ENCODE measurements at regions not wholly inside any gene's neighbourhood (a gene's known extent, or its start where the extent isn't known, plus 50 kb on each side); places are given as distances from the start of the nearest gene placed in this dataset.
"Not testable (repeated sequence)": the region's sequence is repeated elsewhere in the genome, so short reads cannot be mapped to it uniquely, and the experiment has no call there.

DNA sequence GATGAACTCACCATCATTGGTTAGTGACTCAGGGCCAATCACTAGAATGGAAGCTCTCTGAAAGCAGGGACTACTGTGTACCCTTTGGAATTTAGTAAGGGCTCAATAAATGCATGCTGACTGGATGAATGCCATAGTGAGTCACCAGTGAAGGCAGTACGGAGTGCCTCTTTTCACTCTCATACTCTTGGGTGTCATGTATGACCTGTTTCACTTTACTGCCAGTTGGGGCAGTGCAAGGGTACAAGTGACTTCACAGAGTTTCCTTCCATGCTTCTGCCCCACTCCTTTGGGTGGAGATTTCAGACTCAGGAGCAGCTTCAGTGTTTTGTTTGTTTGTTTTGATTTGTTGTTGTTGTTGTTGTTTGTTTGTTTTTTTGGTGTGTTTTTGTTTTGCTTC lies 57.7 kb downstream of the SOX3 start:
- DNase-seq = no peak

GRCh38 chrX:140440876-140441275 lies 64.0 kb downstream of the SOX3 start:
- peak in 1 of 3 donors; percentile 17 for DNase-seq

- DNase-seq = peak in 1 of 3 donors; percentile 11
Measured at GRCh38 chrX:140439476-140439875, 65.4 kb downstream of the SOX3 start.

- DNase-seq = no peak
Measured at GRCh38 chrX:140434347-140434746, 70.5 kb downstream of the SOX3 start.

DNA sequence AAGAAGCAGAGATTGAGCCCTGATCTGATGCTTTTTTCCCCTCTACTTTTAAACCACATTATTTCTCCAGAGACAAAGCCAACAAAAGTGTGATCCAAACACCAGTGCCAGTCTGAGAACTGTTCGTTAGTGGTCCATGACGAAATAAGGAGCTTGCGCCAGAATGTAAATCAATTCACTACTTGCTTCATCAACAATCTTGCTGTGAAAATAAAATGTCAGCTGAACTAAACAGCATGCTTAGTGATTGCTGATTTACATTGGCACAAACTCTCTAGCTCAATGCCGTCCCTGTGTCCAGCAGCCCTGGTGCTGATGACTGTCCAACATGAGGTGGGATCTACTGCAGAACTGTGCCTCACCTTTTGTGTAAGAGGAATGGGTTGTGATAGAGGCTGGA lies 71.3 kb downstream of the SOX3 start:
- no peak for DNase-seq

DNA sequence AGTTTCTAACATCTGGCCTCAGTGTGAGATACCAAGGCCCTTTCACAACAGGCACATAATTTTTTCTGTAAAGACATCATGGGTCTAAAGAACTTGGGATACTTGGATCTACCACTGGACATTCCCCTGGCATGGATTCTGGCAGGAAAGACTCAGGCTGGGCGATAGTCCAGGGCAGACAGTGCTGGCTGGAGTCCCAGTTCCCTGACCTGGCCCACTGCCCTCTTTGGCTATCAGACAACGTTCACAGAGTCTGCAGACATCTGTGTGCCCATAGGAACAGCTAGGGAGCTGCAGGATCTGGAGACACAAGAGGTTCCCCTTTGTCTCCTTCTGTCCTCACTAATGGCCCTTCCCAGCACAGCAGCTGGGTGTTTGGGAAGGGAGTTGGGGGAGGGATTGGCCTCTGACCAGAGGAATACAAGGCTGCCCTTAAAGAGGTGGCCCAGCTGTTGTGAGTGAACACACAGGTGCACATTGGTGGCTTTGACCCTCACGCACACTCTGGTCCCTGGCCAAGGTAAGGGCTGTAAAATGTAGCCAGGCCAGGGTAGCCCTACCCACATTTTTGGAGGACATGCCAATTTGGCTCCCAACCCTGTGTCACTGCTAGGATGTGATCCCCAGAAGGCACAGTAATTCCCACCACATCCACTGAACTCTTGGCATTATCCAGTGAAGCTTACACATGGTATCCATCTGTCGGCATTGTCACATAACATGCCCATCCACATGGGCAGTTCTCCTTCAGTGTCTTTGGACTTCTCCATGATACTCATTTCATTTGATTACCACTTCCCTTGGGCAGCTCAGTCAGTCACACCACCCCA lies 72.3 kb downstream of the SOX3 start:
- peak in 1 of 3 donors; percentile 15 for DNase-seq

DNA sequence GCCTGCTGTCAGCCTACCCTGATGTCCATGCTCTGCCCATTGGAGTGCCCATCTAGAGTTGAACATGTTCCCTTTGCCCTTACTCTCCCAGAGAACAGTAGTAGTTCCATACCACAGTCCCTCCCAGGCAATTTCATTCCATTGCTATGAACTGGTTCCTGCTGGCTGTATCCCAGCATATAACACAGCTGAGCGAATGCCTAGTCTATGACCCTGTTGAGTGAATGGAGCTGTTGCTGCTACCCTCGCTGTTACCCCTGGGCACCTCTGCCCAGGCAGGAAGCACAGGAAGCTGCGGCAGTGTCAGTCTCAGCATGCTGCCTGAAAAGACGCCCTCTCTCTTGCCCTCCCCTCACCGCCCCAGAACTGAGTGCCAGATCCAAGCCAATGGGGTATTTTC lies 73.3 kb downstream of the SOX3 start:
- DNase-seq = no peak

DNA sequence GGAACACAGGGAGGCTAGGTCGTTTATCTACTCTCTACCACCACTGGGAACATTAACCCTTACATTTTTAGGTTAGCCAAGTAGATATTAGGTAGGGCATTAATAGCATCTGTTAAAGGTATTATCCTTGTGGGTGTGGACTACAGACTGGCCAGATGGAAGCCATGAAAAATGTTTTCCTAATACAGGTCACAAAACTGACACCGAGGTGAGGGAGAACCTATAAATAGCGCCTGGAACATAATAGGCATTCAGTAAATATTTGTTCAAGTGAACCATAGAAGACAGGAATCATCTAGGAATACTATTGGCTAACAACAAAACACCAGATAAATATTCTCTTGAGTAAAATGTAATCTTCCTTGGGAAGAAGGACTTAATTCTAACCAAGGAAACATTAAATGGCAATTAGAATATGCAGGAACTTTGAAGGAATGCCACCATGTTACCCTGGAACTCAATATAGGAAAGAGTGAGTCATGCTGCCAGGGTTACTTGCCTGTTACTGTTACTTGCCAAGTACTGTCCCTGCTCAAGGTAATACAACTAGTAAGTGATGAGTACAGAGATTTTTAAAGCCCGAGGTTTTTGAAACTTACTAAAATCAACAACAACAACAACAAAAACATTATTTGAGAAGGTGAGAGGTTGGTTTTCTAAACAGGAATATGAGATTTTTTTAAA lies 79.0 kb downstream of the SOX3 start:
- no peak for DNase-seq

DNA sequence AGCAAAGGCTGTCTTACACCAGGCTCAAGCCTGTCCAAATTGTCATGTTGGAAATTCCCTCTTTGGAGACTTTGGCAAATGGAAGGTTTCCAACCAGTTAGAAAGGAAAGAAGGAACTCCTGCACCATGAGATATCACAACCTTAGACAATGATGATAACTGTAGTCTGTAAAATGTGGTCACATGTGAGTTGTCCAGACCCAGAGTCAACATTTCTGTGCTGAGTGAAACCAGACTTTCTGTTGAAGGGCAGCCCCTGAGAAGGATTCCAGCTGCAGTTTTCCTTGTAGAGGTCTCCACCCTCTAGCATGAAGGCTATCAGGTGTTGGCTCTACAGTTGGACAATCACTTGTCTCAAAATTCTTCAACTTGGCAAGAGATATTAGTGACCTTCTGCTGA lies 82.4 kb downstream of the SOX3 start:
- DNase-seq = no peak

DNA sequence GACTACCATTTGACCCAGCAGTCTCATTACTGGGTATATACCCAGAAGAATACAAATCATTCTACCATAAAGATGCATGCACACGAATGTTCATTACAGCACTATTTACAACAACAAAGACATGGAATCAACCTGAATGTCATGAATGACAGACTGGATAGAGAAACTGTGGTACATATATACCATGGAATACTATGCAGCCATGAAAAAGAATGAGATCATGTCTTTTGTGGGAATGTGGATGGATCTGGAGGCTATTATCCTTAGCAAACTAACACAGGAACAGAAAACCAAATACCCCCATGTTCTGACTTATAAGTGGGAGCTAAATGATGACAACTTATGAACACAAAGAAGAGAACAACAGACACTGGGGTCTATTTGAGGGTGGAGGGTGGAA lies 102.7 kb downstream of the SOX3 start:
- DNase-seq = not testable (repeated sequence)

GRCh38 chrX:140396326-140396725 lies 108.5 kb downstream of the SOX3 start:
- DNase-seq = not testable (repeated sequence)

GRCh38 chrX:140393507-140393906 lies 111.4 kb downstream of the SOX3 start:
- no peak for DNase-seq

DNA sequence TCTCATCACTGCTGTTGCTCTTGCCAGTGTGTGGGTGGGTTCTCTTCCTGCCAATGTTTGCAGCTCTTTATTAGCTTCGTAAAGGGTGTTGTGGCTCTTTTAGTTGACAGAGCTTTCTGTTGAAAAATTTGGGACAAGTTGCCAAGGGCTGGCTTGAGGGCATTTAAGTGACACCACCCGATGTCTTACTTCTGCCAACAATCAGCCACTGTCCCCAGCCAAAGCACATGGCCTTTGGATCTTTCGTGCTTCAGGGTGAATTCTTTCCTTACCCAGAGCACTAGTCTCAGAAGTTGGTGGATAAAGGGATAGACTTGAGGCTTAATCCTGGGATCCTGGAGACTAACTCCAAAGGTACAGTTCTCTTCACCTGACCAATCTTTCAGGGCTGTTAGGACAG lies 113.6 kb downstream of the SOX3 start:
- DNase-seq = no peak

GRCh38 chrX:140389331-140389730 lies 115.5 kb downstream of the SOX3 start:
- no peak for DNase-seq

- DNase-seq = peak in 1 of 3 donors; percentile 0
Measured at GRCh38 chrX:140362861-140363260, 142.0 kb downstream of the SOX3 start.

DNA sequence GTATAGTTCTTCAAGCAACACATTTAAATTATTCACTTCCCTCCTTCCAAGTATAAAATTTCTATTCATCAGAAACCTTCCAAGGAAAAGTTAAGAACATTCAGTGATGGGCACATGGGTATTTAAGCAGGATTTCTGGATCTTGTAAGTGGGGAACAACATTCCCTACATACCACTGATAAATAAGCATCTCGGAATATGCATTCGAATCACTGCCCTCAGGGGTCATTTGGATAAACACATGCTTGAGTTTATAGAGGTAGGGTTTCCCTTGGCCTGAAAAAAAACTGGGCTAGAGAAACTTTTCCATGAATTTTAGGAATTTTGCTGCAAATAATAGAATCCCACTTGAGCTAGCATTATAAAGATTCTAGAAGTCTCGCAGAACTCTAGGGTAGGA lies 143.9 kb downstream of the SOX3 start:
- no peak for DNase-seq

GRCh38 chrX:140360284-140360683 lies 144.6 kb downstream of the SOX3 start:
- DNase-seq = no peak

DNA sequence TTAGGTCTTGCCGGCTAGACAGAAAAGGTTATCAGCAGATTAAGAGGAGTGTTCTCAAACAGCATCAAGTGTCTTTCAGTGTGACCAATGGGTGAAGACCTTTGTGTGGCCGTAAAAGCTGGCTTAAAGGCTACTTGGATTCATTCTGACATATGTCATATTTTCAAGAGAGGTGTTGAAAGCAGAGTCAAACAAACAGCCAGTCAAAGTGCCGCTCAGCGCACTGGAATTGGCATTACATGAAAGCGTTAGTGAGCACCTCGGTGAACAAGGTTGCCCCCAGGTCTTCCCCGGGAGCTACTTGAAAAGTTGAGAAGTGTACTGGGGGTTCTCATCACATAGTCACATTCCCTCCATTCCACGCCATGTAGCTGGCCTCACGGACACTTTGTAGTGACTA lies 148.9 kb downstream of the SOX3 start:
- DNase-seq = no peak

GRCh38 chrX:140355429-140355828 lies 149.4 kb downstream of the SOX3 start:
- no peak for DNase-seq

DNA sequence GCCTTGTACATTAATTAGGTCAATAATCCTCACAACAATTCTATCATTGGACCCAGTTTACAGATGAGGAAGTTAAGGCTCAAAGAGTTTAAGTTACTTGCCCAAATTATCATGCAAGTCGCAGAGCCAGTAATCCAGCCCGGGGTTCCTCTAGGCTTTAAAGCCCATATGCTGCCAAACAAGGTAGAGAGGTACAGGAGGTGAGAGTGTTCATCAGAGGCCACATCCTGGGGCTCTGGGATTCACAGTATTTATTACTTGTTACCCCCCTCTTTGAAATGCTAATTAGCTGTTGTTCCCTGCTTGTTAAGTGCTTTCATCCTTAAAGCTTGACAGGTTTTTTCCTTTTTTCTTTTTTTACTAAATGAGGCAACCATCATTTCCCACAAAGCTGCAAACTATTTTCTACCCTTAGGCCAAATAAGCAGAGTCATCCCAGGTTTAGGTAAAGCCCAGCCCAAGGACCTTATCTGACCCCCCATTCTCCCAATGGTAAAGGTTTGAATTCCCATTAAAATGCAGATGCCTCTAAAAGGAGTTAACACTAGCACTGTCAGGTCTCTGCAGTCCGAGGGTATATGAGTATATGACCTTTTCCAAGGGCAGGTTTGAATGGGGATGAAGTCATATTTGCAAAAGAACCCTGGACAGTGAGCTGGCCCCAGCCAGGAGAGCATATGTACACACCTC lies 150.3 kb downstream of the SOX3 start:
- no peak for DNase-seq

DNA sequence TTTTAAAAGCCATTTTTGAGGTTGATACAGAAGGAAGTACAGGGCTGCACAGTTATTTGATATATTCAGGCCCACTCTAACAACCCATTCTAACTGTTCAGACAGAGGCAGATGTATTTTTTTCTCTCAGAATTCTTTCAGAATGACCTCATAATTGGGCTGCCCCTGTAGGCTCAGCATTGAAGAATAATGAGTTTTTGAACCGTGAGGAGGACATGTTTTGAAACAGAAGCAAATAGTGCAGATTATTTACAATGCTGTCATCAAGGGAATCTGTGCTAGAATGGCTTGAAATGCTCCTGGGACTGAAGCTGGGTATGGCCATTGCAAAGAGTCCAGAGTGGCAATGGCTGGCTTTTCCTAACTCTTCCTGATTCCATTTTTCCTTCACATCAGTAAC lies 158.1 kb downstream of the SOX3 start:
- DNase-seq = no peak

DNA sequence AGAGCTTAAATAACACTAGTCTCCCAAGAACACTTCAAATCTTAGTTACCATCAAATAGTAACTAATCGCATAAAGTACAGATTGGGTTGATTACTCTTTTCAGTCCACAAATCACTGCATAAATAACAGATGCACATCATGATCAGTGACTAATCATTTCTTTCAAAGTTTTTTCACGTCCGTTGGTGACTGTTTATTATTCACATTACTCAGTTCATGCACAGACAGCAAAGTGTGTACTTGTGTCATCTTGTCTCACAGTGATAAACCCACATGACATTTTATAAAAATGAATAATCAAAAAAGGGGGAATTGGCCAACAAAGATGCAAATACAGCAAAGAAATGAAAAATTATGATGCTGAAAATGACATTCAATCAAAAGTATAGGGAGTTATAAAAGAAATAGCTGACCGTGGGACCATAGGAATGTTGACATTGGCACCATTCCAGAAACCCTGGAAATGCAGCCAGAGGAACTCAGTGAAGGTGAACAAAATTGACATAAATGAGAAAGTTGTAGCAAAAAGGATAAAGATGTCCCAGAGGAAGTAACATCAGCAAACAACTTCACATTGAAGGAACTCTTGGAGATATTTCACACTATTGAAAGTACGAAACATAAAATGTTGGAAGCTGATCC lies 161.5 kb downstream of the SOX3 start:
- DNase-seq = no peak
